ENCODE measurements at regions not wholly inside any gene's neighbourhood (a gene's known extent, or its start where the extent isn't known, plus 50 kb on each side); places are given as distances from the start of the nearest gene placed in this dataset.

DNA sequence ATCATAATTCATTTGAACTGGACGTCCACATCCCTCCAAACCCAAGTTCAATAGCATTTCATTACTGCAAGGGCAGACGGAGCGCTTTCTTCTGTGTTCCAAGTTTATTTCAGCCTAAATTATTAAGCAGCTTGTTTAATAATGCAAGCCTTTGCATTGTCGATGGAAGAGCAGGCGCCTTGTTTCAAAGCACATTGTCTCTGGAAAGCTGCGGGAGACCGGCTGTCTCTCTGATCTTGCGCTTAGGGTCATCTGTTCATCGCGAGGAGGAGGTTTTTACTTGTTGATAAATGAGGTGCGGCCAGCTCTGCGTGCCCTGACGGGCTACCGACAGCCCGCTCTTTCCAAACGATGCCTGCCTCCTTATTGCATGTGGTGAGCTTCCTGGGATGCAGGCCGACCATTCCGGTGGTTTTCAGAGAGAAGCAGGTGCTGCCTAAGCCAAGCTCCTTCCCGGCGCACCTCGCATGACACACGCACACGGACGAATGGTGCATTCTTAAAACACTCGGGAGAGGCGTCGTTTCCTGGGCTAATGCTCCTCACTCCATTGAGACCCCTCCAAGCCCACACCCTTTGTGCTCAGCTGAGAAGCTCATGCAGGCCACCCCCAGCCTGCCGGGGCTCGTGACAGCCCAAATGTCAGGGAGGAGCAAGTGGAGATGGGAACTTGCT is 456.9 kb downstream of the BRD1 start:
- no peak for TF ChIP-seq EP300 (IDR thresholded peaks at IDR 0.05)
- TF ChIP-seq, protein P1, sequence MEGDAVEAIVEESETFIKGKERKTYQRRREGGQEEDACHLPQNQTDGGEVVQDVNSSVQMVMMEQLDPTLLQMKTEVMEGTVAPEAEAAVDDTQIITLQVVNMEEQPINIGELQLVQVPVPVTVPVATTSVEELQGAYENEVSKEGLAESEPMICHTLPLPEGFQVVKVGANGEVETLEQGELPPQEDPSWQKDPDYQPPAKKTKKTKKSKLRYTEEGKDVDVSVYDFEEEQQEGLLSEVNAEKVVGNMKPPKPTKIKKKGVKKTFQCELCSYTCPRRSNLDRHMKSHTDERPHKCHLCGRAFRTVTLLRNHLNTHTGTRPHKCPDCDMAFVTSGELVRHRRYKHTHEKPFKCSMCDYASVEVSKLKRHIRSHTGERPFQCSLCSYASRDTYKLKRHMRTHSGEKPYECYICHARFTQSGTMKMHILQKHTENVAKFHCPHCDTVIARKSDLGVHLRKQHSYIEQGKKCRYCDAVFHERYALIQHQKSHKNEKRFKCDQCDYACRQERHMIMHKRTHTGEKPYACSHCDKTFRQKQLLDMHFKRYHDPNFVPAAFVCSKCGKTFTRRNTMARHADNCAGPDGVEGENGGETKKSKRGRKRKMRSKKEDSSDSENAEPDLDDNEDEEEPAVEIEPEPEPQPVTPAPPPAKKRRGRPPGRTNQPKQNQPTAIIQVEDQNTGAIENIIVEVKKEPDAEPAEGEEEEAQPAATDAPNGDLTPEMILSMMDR (IDR thresholded peaks at IDR 0.05), result no peak

Measured in tibial nerve (tissue), 4 donors.